ENCODE measurements at regions not wholly inside any gene's neighbourhood (a gene's known extent, or its start where the extent isn't known, plus 50 kb on each side); places are given as distances from the start of the nearest gene placed in this dataset.

DNA sequence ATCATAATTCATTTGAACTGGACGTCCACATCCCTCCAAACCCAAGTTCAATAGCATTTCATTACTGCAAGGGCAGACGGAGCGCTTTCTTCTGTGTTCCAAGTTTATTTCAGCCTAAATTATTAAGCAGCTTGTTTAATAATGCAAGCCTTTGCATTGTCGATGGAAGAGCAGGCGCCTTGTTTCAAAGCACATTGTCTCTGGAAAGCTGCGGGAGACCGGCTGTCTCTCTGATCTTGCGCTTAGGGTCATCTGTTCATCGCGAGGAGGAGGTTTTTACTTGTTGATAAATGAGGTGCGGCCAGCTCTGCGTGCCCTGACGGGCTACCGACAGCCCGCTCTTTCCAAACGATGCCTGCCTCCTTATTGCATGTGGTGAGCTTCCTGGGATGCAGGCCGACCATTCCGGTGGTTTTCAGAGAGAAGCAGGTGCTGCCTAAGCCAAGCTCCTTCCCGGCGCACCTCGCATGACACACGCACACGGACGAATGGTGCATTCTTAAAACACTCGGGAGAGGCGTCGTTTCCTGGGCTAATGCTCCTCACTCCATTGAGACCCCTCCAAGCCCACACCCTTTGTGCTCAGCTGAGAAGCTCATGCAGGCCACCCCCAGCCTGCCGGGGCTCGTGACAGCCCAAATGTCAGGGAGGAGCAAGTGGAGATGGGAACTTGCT, 456.9 kb downstream of the BRD1 start:
- TF ChIP-seq FOXP2 (optimal IDR thresholded peaks at IDR 0.05; ENCODE audit: control extremely low read depth, extremely low read length, insufficient read depth), result no peak
- no peak for TF ChIP-seq POLR2AphosphoS5 (IDR thresholded peaks at IDR 0.05; ENCODE audit: borderline replicate concordance, low read depth, low read length)
- TF ChIP-seq EZH2 (IDR thresholded peaks at IDR 0.05), result no peak
